Kidney epithelial cell (primary cell): ENCODE measurements at regions not wholly inside any gene's neighbourhood (a gene's known extent, or its start where the extent isn't known, plus 50 kb on each side); places are given as distances from the start of the nearest gene placed in this dataset.

ENCODE experiments used
- DNase-seq: peaks from one replicate; pipeline ENCODE4 v3.0.0-alpha.2; 2010; ENCODE audit warnings: low read depth
- H3K27me3 ChIP-seq: 2 replicates; pipeline ENCODE4 v1.6.0; 2011; ENCODE audit warnings: low read length; ENCODE audit not compliant: control insufficient read depth, insufficient read depth
- H3K36me3 ChIP-seq: 2 replicates; pipeline ENCODE4 v1.5.1; 2011; ENCODE audit warnings: low read length; ENCODE audit not compliant: control insufficient read depth, insufficient read depth
- H3K4me3 ChIP-seq: 2 replicates; pipeline ENCODE4 v1.5.1; 2011; ENCODE audit warnings: low read depth, mild to moderate bottlenecking, control low read depth, low read length
- TF ChIP-seq, protein P1 (sequence below): IDR thresholded peaks from 2 replicates; pipeline ENCODE4 v1.5.1; 2011; ENCODE audit warnings: mild to moderate bottlenecking, moderate library complexity, low read length, control low read depth, inconsistent platforms; ENCODE audit not compliant: insufficient read depth, poor library complexity, severe bottlenecking

DNA sequence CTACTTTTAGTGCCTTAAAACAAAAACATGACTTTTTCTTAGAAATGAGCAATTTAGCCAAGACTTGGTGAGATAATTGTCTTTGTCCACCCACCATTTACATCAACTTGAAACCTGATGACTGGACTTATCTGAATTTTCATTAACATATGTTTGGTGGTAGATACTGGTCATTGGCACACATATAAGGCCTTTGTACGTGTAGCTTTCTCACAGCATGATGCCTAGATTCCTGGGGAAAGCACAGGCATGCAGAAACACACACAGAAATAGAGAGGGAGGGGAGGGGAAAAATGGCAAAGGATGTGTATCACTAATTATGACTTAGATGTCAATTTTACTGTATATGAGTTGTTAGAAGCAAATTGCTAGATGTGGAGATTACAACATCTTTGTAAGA lies 488.4 kb downstream of the NXPH1 start:
- Histone ChIP-seq H3K27me3 (no peaks in the 10 kb centered on the region), H3K36me3 (no peaks in the 10 kb centered on the region), H3K4me3 (no peak overlapping the region)
- TF ChIP-seq, protein P1, sequence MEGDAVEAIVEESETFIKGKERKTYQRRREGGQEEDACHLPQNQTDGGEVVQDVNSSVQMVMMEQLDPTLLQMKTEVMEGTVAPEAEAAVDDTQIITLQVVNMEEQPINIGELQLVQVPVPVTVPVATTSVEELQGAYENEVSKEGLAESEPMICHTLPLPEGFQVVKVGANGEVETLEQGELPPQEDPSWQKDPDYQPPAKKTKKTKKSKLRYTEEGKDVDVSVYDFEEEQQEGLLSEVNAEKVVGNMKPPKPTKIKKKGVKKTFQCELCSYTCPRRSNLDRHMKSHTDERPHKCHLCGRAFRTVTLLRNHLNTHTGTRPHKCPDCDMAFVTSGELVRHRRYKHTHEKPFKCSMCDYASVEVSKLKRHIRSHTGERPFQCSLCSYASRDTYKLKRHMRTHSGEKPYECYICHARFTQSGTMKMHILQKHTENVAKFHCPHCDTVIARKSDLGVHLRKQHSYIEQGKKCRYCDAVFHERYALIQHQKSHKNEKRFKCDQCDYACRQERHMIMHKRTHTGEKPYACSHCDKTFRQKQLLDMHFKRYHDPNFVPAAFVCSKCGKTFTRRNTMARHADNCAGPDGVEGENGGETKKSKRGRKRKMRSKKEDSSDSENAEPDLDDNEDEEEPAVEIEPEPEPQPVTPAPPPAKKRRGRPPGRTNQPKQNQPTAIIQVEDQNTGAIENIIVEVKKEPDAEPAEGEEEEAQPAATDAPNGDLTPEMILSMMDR = no peak
- DNase-seq = no peak

DNA sequence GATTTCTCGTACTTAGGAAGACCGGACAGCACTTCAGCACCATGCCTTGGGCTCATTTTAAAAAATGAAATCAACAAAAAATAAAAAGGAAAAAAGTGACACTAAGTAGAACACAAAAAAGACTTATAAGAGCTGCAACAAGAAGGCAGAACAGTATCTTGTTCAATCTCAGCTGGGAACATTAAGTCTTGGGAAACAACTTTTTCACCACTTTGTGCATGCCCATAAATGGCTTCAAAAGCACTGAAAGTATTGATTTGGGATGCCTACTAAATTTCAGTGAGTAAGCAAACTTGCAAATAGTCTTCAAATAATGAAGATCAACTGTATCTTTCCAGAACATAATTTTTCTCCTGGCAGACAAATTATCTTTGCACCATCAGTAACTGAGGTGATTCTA lies 489.3 kb downstream of the NXPH1 start:
- no peaks in the 10 kb centered on the region for H3K36me3 ChIP-seq
- H3K4me3 ChIP-seq = no peak overlapping the region
- TF ChIP-seq, protein P1 = no peak
- DNase-seq = no peak
- no peaks in the 10 kb centered on the region for H3K27me3 ChIP-seq

DNA sequence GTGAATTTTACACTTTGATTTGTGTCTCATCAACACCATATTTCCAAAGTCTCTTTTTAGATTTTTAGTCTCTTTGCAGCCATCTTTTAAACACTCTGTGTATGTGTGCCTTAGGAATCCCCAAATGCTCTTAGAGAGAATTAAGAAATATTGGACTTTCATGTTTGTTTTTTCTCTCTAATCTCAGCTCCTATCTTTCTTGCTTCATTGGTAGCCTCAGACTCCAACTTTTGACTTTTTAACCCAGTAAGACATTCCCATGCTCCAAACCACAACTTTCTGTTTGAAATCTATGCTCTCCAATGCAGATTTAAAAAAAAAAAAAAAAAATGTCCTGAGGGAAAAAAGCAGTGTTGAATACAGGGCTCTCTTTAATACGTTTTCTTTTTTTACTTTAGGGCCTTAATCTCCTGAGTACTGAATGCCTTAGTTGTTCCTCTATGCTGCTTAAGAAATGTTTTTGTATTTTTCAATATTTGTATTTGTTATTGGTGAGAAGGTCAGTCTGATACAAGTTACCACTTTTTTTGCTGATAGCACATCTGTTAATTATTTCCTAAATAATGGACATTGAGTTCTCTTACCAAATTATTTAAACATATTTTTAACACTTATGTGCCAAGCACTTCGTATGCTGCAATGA lies 489.9 kb downstream of the NXPH1 start:
- no peaks in the 10 kb centered on the region for H3K27me3 ChIP-seq
- TF ChIP-seq, protein P1 = no peak
- no peaks in the 10 kb centered on the region for H3K36me3 ChIP-seq
- H3K4me3 ChIP-seq = no peak overlapping the region
- no peak for DNase-seq

DNA sequence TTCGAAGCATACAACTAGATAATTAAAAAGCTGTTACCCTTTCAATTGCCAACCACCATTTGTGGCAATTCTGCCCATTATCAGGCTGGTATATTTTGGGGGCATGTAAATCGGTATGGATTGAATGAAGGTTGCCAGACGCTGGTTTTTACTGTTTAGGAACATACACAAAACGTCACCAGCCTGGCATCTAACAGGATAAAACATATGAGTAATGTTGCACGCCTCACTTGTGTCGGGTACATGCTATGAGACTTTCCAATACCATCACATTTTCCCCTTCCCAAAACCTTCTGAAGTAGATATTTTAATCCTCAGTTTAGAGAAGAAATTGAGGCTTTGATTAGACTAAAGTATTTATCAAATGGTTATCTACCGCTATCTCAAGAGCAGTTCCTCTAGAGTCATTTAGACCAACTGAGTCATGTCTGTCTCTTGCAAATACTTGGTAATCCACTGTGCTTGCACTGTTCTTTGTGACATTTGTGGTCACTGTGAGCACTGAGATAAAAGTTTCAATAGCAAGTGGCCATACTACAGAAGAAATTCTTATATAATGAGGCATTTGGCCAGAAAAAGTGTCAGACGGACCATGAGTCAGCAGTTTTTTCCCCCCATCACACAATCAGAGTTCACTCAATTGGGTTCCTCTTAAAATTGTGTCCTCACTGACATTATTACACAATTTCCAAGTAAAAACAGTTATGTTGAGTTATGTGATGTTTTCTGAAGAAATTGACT lies 498.7 kb downstream of the NXPH1 start:
- no peaks in the 10 kb centered on the region for H3K36me3 ChIP-seq
- TF ChIP-seq, protein P1 = no peak
- no peak for DNase-seq
- H3K27me3 ChIP-seq = no peaks in the 10 kb centered on the region
- H3K4me3 ChIP-seq = no peak overlapping the region

DNA sequence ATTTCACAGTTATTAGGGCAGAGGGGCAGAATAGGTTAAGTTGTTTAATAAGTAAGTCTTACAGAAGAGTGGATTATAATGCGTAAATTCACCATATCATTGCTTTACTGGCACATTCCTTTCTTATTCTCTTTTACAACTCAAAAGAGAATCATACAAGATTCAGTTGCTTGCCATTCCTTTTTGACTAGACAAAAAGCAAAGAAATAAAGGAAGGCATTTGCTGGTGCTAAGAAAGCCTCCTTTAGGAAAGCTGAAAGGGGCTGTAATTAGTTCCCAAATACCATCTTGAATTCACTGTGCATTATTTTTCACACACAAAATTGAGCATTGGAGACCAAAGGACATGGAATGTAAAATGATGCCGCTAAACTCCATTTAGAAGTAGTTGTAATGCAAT lies 499.3 kb downstream of the NXPH1 start:
- no peak for DNase-seq
- TF ChIP-seq, protein P1 = no peak
- H3K36me3 ChIP-seq = no peaks in the 10 kb centered on the region
- H3K4me3 ChIP-seq = no peak overlapping the region
- H3K27me3 ChIP-seq = no peaks in the 10 kb centered on the region
